ENCODE measurements at regions not wholly inside any gene's neighbourhood (a gene's known extent, or its start where the extent isn't known, plus 50 kb on each side); places are given as distances from the start of the nearest gene placed in this dataset.

- Histone ChIP-seq H3K27me3 (ENCODE audit: control insufficient read depth in 4 of 4, insufficient read depth in 4 of 4, low read length in 3 of 4) (peaks cover 0 to 3% (median 1%) of the 10 kb centered on the region in 4 donors), H3K4me3 (ENCODE audit: low read depth in 1 of 3, low read length in 3 of 3) (no peak overlapping the region), H3K9ac (ENCODE audit: low read depth in 1 of 2, low read length in 2 of 2) (no peak overlapping the region), H3K9me3 (ENCODE audit: control insufficient read depth in 4 of 4, low read length in 3 of 4) (no peaks in the 10 kb centered on the region), H3K27ac (ENCODE audit: low read depth in 1 of 2, low read length in 2 of 2) (no peak overlapping the region), H3K36me3 (ENCODE audit: control insufficient read depth in 4 of 4, insufficient read depth in 3 of 4, low read depth in 1 of 4, low read length in 3 of 4) (no peaks in the 10 kb centered on the region), H3K4me1 (ENCODE audit: control insufficient read depth in 4 of 4, insufficient read depth in 4 of 4, low read length in 3 of 4) (no peaks in the 10 kb centered on the region)
- 59% methylated on average over 4 of the region's 4 CpGs for WGBS
- TF ChIP-seq MAX (IDR thresholded peaks at IDR 0.05) = no peak
- no peak for DNase-seq (ENCODE audit: low spot score)
Observed at GRCh38 chr20:22984008-22984407, 51.1 kb upstream of the SSTR4 start.

DNA sequence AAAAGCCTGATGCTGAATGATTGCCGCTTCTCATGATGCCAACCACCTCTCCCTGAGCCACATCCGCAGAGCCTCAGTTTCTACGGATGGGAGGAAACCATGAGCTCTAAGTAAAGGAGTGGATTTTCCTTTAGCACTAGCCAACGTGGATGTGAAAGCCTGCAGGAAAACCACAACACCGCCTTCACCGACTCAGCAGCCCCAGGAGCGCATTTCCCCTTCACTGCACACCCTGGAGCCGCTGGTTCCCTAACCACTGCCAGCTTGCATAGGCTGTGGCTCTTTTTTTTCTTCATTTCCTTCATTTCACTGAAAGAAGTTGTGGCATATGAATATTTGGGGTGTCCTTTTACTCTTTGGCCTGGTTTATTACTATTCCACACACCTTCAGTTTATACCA is 50.5 kb upstream of the SSTR4 start:
- 66% methylated on average over 8 of the region's 8 CpGs for WGBS
- H3K9ac ChIP-seq (ENCODE audit: low read depth in 1 of 2, low read length in 2 of 2) = no peak overlapping the region
- H3K4me1 ChIP-seq (ENCODE audit: control insufficient read depth in 4 of 4, insufficient read depth in 4 of 4, low read length in 3 of 4) = no peaks in the 10 kb centered on the region
- H3K36me3 ChIP-seq (ENCODE audit: control insufficient read depth in 4 of 4, insufficient read depth in 3 of 4, low read depth in 1 of 4, low read length in 3 of 4) = no peaks in the 10 kb centered on the region
- H3K4me3 ChIP-seq (ENCODE audit: low read depth in 1 of 3, low read length in 3 of 3) = no peak overlapping the region
- no peaks in the 10 kb centered on the region for H3K9me3 ChIP-seq (ENCODE audit: control insufficient read depth in 4 of 4, low read length in 3 of 4)
- H3K27ac ChIP-seq (ENCODE audit: low read depth in 1 of 2, low read length in 2 of 2) = no peak overlapping the region
- H3K27me3 ChIP-seq (ENCODE audit: control insufficient read depth in 4 of 4, insufficient read depth in 4 of 4, low read length in 3 of 4) = peaks cover 0 to 3% (median 1%) of the 10 kb centered on the region in 4 donors
- TF ChIP-seq HNF4A (conservative IDR thresholded peaks at IDR 0.05) = no peak
- TF ChIP-seq MAX (IDR thresholded peaks at IDR 0.05) = no peak
- TF ChIP-seq JUND (IDR thresholded peaks at IDR 0.05) = no peak
- no peak for TF ChIP-seq NR2F2 (IDR thresholded peaks at IDR 0.05)
- TF ChIP-seq ZBTB33 (IDR thresholded peaks at IDR 0.05) = no peak
- TF ChIP-seq EGR1 (IDR thresholded peaks at IDR 0.05; ENCODE audit: low read depth in 2 of 2) = no peak
- no peak for TF ChIP-seq RAD21 (IDR thresholded peaks at IDR 0.05)
- no peak for TF ChIP-seq CTCF (IDR thresholded peaks at IDR 0.05; ENCODE audit: low read depth, low read length, missing input control)
- TF ChIP-seq ATF3 (IDR thresholded peaks at IDR 0.05) = no peak
- no peak for TF ChIP-seq HNF4G (IDR thresholded peaks at IDR 0.05)
- no peak for TF ChIP-seq FOXA1 (IDR thresholded peaks at IDR 0.05)
- TF ChIP-seq YY1 (IDR thresholded peaks at IDR 0.05) = no peak
- TF ChIP-seq RXRA (IDR thresholded peaks at IDR 0.05) = no peak
- TF ChIP-seq, protein P1, sequence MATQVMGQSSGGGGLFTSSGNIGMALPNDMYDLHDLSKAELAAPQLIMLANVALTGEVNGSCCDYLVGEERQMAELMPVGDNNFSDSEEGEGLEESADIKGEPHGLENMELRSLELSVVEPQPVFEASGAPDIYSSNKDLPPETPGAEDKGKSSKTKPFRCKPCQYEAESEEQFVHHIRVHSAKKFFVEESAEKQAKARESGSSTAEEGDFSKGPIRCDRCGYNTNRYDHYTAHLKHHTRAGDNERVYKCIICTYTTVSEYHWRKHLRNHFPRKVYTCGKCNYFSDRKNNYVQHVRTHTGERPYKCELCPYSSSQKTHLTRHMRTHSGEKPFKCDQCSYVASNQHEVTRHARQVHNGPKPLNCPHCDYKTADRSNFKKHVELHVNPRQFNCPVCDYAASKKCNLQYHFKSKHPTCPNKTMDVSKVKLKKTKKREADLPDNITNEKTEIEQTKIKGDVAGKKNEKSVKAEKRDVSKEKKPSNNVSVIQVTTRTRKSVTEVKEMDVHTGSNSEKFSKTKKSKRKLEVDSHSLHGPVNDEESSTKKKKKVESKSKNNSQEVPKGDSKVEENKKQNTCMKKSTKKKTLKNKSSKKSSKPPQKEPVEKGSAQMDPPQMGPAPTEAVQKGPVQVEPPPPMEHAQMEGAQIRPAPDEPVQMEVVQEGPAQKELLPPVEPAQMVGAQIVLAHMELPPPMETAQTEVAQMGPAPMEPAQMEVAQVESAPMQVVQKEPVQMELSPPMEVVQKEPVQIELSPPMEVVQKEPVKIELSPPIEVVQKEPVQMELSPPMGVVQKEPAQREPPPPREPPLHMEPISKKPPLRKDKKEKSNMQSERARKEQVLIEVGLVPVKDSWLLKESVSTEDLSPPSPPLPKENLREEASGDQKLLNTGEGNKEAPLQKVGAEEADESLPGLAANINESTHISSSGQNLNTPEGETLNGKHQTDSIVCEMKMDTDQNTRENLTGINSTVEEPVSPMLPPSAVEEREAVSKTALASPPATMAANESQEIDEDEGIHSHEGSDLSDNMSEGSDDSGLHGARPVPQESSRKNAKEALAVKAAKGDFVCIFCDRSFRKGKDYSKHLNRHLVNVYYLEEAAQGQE (IDR thresholded peaks at IDR 0.05) = no peak
- no peak for TF ChIP-seq FOXA2 (IDR thresholded peaks at IDR 0.05)
- TF ChIP-seq TAF1 (conservative IDR thresholded peaks at IDR 0.05) = no peak
- no peak for TF ChIP-seq SP1 (IDR thresholded peaks at IDR 0.05)
- TF ChIP-seq GABPA (IDR thresholded peaks at IDR 0.05 in 1 of 2, conservative IDR thresholded peaks at IDR 0.05 in 1 of 2) = no peak
- no peak for DNase-seq (ENCODE audit: low spot score)
